ENCODE measurements at regions not wholly inside any gene's neighbourhood (a gene's known extent, or its start where the extent isn't known, plus 50 kb on each side); places are given as distances from the start of the nearest gene placed in this dataset.

DNA sequence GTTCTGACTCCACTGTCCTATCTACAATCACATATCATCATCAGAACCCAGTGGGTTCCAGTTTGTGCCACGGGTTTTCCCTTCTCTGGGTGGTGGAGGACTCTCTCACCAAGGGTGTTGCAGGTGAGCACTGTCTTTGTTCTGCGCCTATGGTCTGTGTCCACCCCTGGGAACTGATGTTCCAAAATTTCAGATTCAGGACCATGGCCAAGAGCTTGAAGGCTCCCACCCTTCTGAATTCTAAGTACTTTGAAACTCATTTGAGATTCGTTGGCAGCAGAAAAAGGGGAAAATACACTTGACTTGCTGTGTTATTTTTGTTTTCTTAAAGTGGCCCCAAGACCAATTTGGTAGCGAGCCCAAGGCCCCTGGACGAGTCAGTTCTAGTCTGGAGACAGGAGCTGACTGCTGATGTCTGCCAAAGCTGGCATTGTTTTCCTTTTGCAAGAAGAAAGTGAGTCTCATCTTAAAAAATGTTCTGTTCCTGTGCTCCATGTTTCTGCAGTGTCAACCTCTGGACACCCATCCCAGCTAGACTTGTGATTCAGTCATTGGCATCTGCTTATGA, 310.9 kb downstream of the HAPSTR1 start:
- H3K4me3 Mint-ChIP-seq (ENCODE audit: low read depth) = no peak overlapping the region
- no peak for TF ChIP-seq CTCF (IDR thresholded peaks at IDR 0.05; ENCODE audit: unreplicated experiment)
- H3K27me3 Mint-ChIP-seq = peaks cover 15% of the 10 kb centered on the region
- peaks cover 2% of the 10 kb centered on the region for H3K4me1 Mint-ChIP-seq (ENCODE audit: low read depth)
- H3K36me3 Mint-ChIP-seq (ENCODE audit: insufficient read depth) = no peaks in the 10 kb centered on the region
- H3K9me3 Mint-ChIP-seq (ENCODE audit: low read depth) = no peaks in the 10 kb centered on the region
- DNase-seq (ENCODE audit: low spot score, unreplicated experiment) = no peak
- H3K27ac Mint-ChIP-seq = no peak overlapping the region

DNA sequence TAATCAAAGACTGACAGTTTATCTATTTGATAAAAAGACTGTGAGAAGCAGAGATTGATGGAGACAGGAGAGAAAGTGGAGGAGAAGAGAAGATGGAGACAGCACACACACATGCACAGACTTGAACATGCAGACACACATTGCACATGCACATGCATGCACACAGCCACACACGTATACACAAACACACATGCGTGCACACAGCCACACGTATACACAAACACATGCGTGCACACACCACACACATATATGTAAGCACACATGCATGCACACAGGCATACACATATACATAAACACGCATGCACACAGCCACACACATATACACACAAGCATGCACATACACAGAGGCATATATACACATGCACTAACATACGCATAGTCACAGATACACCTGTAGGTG, 313.4 kb downstream of the HAPSTR1 start:
- Mint-ChIP-seq H3K4me3 (ENCODE audit: low read depth) (no peak overlapping the region), H3K27ac (no peak overlapping the region)
- TF ChIP-seq CTCF (IDR thresholded peaks at IDR 0.05; ENCODE audit: unreplicated experiment) = no peak

DNA sequence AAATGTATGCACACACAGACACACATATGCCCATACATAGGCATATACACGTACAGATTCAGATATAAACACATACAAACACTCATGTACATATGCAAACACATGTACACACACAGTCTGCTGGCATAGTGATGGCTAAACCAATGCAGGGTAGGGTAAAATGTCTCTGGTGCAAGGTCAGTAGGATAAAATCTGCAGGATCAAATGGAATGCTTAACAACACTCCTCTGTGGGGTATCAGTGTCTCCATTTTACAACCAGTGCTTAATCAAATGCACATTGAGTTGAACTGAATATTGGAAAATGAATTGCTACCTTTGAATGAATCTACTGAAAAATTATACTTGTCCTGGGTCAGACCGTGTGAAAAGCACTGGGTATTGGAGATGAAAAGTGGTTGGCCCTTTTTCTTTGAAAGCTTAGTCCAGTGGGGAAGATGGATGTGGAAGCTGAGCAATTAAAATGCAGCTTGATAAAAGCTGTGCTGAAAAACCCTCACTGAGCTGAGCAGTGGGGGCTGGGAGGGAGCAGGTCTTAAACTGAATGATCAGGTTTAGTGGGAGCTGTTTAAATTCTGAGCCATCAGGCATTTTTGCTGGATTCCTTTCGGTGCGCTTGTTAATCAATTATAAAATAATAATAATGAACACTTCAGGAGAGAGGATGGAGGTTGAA, 314.7 kb downstream of the HAPSTR1 start:
- Mint-ChIP-seq H3K9me3 (ENCODE audit: low read depth) (no peaks in the 10 kb centered on the region), H3K27me3 (peaks cover 7% of the 10 kb centered on the region), H3K4me3 (ENCODE audit: low read depth) (no peak overlapping the region), H3K36me3 (ENCODE audit: insufficient read depth) (no peaks in the 10 kb centered on the region), H3K4me1 (ENCODE audit: low read depth) (peaks cover 2% of the 10 kb centered on the region), H3K27ac (no peak overlapping the region)
- TF ChIP-seq CTCF (IDR thresholded peaks at IDR 0.05; ENCODE audit: unreplicated experiment) = no peak
- no peak for DNase-seq (ENCODE audit: low spot score, unreplicated experiment)

More for the DNA sequence above, 313.4 kb downstream of the HAPSTR1 start:
- H3K9me3 Mint-ChIP-seq (ENCODE audit: low read depth) = no peaks in the 10 kb centered on the region
- H3K27me3 Mint-ChIP-seq = peaks cover 17% of the 10 kb centered on the region
- no peak for DNase-seq (ENCODE audit: low spot score, unreplicated experiment)
- no peaks in the 10 kb centered on the region for H3K36me3 Mint-ChIP-seq (ENCODE audit: insufficient read depth)
- H3K4me1 Mint-ChIP-seq (ENCODE audit: low read depth) = peaks cover 2% of the 10 kb centered on the region

- H3K27me3 Mint-ChIP-seq = peaks cover 7% of the 10 kb centered on the region
- no peak overlapping the region for H3K27ac Mint-ChIP-seq
- no peak for DNase-seq (ENCODE audit: low spot score, unreplicated experiment)
- no peaks in the 10 kb centered on the region for H3K36me3 Mint-ChIP-seq (ENCODE audit: insufficient read depth)
- H3K4me3 Mint-ChIP-seq (ENCODE audit: low read depth) = no peak overlapping the region
- peaks cover 2% of the 10 kb centered on the region for H3K4me1 Mint-ChIP-seq (ENCODE audit: low read depth)
- no peak for TF ChIP-seq CTCF (IDR thresholded peaks at IDR 0.05; ENCODE audit: unreplicated experiment)
- no peaks in the 10 kb centered on the region for H3K9me3 Mint-ChIP-seq (ENCODE audit: low read depth)
Observed at GRCh38 chr16:9407206-9407758, 315.8 kb downstream of the HAPSTR1 start.

- DNase-seq (ENCODE audit: low spot score, unreplicated experiment) = no peak
- TF ChIP-seq CTCF (IDR thresholded peaks at IDR 0.05; ENCODE audit: unreplicated experiment) = no peak
Observed at GRCh38 chr16:9408297-9408878, 316.9 kb downstream of the HAPSTR1 start.

More at GRCh38 chr16:9408297-9408878, 316.9 kb downstream of the HAPSTR1 start:
- no peak overlapping the region for H3K27ac Mint-ChIP-seq
- H3K4me3 Mint-ChIP-seq (ENCODE audit: low read depth) = no peak overlapping the region
- peaks cover 2% of the 10 kb centered on the region for H3K4me1 Mint-ChIP-seq (ENCODE audit: low read depth)
- no peaks in the 10 kb centered on the region for H3K9me3 Mint-ChIP-seq (ENCODE audit: low read depth)
- H3K27me3 Mint-ChIP-seq = peaks cover 7% of the 10 kb centered on the region
- no peaks in the 10 kb centered on the region for H3K36me3 Mint-ChIP-seq (ENCODE audit: insufficient read depth)
